ENCODE measurements at regions not wholly inside any gene's neighbourhood (a gene's known extent, or its start where the extent isn't known, plus 50 kb on each side); places are given as distances from the start of the nearest gene placed in this dataset.

DNA sequence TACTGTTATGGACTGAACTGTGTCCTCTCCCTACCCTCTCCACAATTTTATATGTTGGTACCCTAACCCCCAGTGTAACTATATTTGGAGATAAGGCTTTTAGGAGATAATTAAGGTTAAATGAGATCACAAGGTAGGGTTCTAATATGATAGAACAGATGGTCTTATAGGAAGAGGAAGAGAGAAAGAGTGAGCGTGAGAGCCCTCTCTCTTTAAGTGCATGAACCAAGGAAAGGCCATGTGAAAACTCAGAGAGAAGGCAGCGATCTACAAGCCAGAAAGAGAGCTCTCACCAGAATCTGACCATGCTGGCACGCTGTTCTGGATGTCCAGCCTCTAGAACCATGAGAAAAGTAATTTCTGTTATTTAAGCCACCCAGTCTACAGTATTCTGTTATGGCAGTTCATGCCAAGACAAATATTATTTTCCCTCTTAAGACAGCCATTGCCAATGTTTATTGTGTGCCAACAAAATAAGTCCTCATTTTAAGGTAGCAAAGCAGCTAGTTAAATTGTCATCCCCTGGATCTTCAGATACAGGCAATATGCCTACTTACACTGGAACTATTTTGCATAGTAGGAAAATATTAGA lies 336.2 kb downstream of the MID1IP1 start:
- WGBS, result 66% methylated on average over 3 of the region's 3 CpGs
- Histone ChIP-seq H3K9me3 (ENCODE audit: control insufficient read depth, low read length) (no peaks in the 10 kb centered on the region), H3K23ac (ENCODE audit: low read length in 2 of 2) (no peak overlapping the region), H2AFZ (ENCODE audit: low read depth, low read length) (no peak overlapping the region), H3K9ac (ENCODE audit: low read length) (no peak overlapping the region), H2BK15ac (ENCODE audit: low read depth, poor library complexity, severe bottlenecking) (no peak overlapping the region), H3K27me3 (ENCODE audit: control insufficient read depth in 1 of 2, insufficient read depth in 1 of 2, low read length in 2 of 2) (peaks cover 0 to 13% of the 10 kb centered on the region in 2 experiments), H2AK5ac (ENCODE audit: low read length, severe bottlenecking) (no peak overlapping the region), H3K4me1 (ENCODE audit: control insufficient read depth, insufficient read depth, low read depth, low read length) (no peaks in the 10 kb centered on the region), H3K79me1 (replicated peaks; ENCODE audit: low read length, poor library complexity, severe bottlenecking) (no peaks in the 10 kb centered on the region), H3K14ac (ENCODE audit: low read length in 2 of 2) (no peak overlapping the region), H3K27ac (ENCODE audit: low read length, poor library complexity, severe bottlenecking) (no peak overlapping the region), H3K4me2 (ENCODE audit: low read length, poor library complexity, severe bottlenecking) (no peak overlapping the region), H3K4me3 (ENCODE audit: insufficient read depth in 1 of 2, low read depth in 1 of 2, low read length in 2 of 2) (no peak overlapping the region), H2BK12ac (ENCODE audit: low read length in 2 of 2) (no peak overlapping the region), H3K18ac (ENCODE audit: low read depth in 1 of 2, low read length in 2 of 2) (no peak overlapping the region), H2BK120ac (ENCODE audit: low read depth, low read length) (no peak overlapping the region), H4K91ac (ENCODE audit: low read length) (no peak overlapping the region), H2BK5ac (ENCODE audit: low read depth, low read length, poor library complexity, severe bottlenecking) (no peak overlapping the region), H3K36me3 (ENCODE audit: control insufficient read depth in 1 of 2, insufficient read depth in 2 of 2, low read depth in 1 of 2, low read length in 2 of 2) (no peaks in the 10 kb centered on the region), H4K8ac (ENCODE audit: low read length) (no peak overlapping the region), H3K4ac (ENCODE audit: low read depth in 1 of 2, low read length in 2 of 2) (no peak overlapping the region)
- no peak for DNase-seq

DNA sequence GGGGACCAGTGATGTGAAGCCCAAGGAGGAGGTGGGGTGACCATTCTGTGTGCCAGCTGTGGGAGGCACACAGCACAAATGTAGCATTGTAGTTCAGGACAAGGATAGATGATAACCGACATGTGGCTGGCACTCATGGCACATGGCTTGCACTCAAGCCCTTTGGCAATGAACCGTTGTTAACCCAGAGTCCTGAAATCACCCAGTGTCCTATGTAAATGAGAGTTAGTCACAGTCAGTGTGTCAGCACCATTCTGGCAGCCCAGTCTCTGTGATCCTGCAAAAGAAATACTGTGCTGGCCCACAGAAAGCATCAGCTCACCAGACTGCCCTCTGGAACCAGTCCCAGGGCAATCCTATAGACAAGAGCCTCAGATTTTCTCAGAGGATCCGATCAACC lies 339.3 kb downstream of the MID1IP1 start:
- Histone ChIP-seq H3K4ac (ENCODE audit: low read depth in 1 of 2, low read length in 2 of 2) (no peak overlapping the region), H3K14ac (ENCODE audit: low read length in 2 of 2) (no peak overlapping the region), H2BK5ac (ENCODE audit: low read depth, low read length, poor library complexity, severe bottlenecking) (no peak overlapping the region), H3K9me3 (ENCODE audit: control insufficient read depth, low read length) (no peaks in the 10 kb centered on the region), H4K91ac (ENCODE audit: low read length) (no peak overlapping the region), H2BK120ac (ENCODE audit: low read depth, low read length) (no peak overlapping the region), H3K9ac (ENCODE audit: low read length) (no peak overlapping the region), H3K4me3 (ENCODE audit: insufficient read depth in 1 of 2, low read depth in 1 of 2, low read length in 2 of 2) (no peak overlapping the region), H2AK5ac (ENCODE audit: low read length, severe bottlenecking) (no peak overlapping the region), H4K8ac (ENCODE audit: low read length) (no peak overlapping the region), H3K4me2 (ENCODE audit: low read length, poor library complexity, severe bottlenecking) (no peak overlapping the region), H3K27ac (ENCODE audit: low read length, poor library complexity, severe bottlenecking) (no peak overlapping the region), H2AFZ (ENCODE audit: low read depth, low read length) (no peak overlapping the region), H3K23ac (ENCODE audit: low read length in 2 of 2) (no peak overlapping the region), H3K18ac (ENCODE audit: low read depth in 1 of 2, low read length in 2 of 2) (no peak overlapping the region), H3K4me1 (ENCODE audit: control insufficient read depth, insufficient read depth, low read depth, low read length) (no peaks in the 10 kb centered on the region), H2BK15ac (ENCODE audit: low read depth, poor library complexity, severe bottlenecking) (no peak overlapping the region), H3K36me3 (ENCODE audit: control insufficient read depth in 1 of 2, insufficient read depth in 2 of 2, low read depth in 1 of 2, low read length in 2 of 2) (no peaks in the 10 kb centered on the region), H3K79me1 (replicated peaks; ENCODE audit: low read length, poor library complexity, severe bottlenecking) (no peaks in the 10 kb centered on the region), H3K27me3 (ENCODE audit: control insufficient read depth in 1 of 2, insufficient read depth in 1 of 2, low read length in 2 of 2) (peaks cover 0 to 9% of the 10 kb centered on the region in 2 experiments), H2BK12ac (ENCODE audit: low read length in 2 of 2) (no peak overlapping the region)
- 82% methylated on average over 3 of the region's 3 CpGs for WGBS
- DNase-seq, result no peak

- no peaks in the 10 kb centered on the region for H3K36me3 ChIP-seq (ENCODE audit: control insufficient read depth in 1 of 2, insufficient read depth in 2 of 2, low read depth in 1 of 2, low read length in 2 of 2)
- no peak overlapping the region for H3K27ac ChIP-seq (ENCODE audit: low read length, poor library complexity, severe bottlenecking)
- H2BK15ac ChIP-seq (ENCODE audit: low read depth, poor library complexity, severe bottlenecking), result no peak overlapping the region
- no peaks in the 10 kb centered on the region for H3K9me3 ChIP-seq (ENCODE audit: control insufficient read depth, low read length)
- H3K14ac ChIP-seq (ENCODE audit: low read length in 2 of 2), result no peak overlapping the region
- no peak overlapping the region for H3K9ac ChIP-seq (ENCODE audit: low read length)
- H2BK120ac ChIP-seq (ENCODE audit: low read depth, low read length), result no peak overlapping the region
- H3K23ac ChIP-seq (ENCODE audit: low read length in 2 of 2), result no peak overlapping the region
- no peak overlapping the region for H3K4me3 ChIP-seq (ENCODE audit: insufficient read depth in 1 of 2, low read depth in 1 of 2, low read length in 2 of 2)
- no peak overlapping the region for H2AK5ac ChIP-seq (ENCODE audit: low read length, severe bottlenecking)
- no peak overlapping the region for H4K8ac ChIP-seq (ENCODE audit: low read length)
- H2BK12ac ChIP-seq (ENCODE audit: low read length in 2 of 2), result no peak overlapping the region
- H3K18ac ChIP-seq (ENCODE audit: low read depth in 1 of 2, low read length in 2 of 2), result no peak overlapping the region
- H4K91ac ChIP-seq (ENCODE audit: low read length), result no peak overlapping the region
- peaks cover 0 to 22% of the 10 kb centered on the region in 2 experiments for H3K27me3 ChIP-seq (ENCODE audit: control insufficient read depth in 1 of 2, insufficient read depth in 1 of 2, low read length in 2 of 2)
- H2AFZ ChIP-seq (ENCODE audit: low read depth, low read length), result no peak overlapping the region
- no peak overlapping the region for H2BK5ac ChIP-seq (ENCODE audit: low read depth, low read length, poor library complexity, severe bottlenecking)
- H3K4me2 ChIP-seq (ENCODE audit: low read length, poor library complexity, severe bottlenecking), result no peak overlapping the region
- WGBS, result 89% methylated on average over 2 of the region's 3 CpGs
- no peaks in the 10 kb centered on the region for H3K79me1 ChIP-seq (replicated peaks; ENCODE audit: low read length, poor library complexity, severe bottlenecking)
- DNase-seq, result no peak
- H3K4ac ChIP-seq (ENCODE audit: low read depth in 1 of 2, low read length in 2 of 2), result no peak overlapping the region
- H3K4me1 ChIP-seq (ENCODE audit: control insufficient read depth, insufficient read depth, low read depth, low read length), result no peaks in the 10 kb centered on the region
These were observed 343.1 kb downstream of the MID1IP1 start for GRCh38 chrX:39144323-39144722.

- H3K9ac ChIP-seq (ENCODE audit: low read length), result no peak overlapping the region
- no peaks in the 10 kb centered on the region for H3K9me3 ChIP-seq (ENCODE audit: control insufficient read depth, low read length)
- H2AFZ ChIP-seq (ENCODE audit: low read depth, low read length), result no peak overlapping the region
- no peak overlapping the region for H3K4me3 ChIP-seq (ENCODE audit: insufficient read depth in 1 of 2, low read depth in 1 of 2, low read length in 2 of 2)
- no peak for DNase-seq
- no peaks in the 10 kb centered on the region for H3K79me1 ChIP-seq (replicated peaks; ENCODE audit: low read length, poor library complexity, severe bottlenecking)
- no peak overlapping the region for H3K27ac ChIP-seq (ENCODE audit: low read length, poor library complexity, severe bottlenecking)
- no peak overlapping the region for H3K18ac ChIP-seq (ENCODE audit: low read depth in 1 of 2, low read length in 2 of 2)
- H4K91ac ChIP-seq (ENCODE audit: low read length), result no peak overlapping the region
- no peak overlapping the region for H2BK120ac ChIP-seq (ENCODE audit: low read depth, low read length)
- no peak overlapping the region for H4K8ac ChIP-seq (ENCODE audit: low read length)
- H2BK12ac ChIP-seq (ENCODE audit: low read length in 2 of 2), result no peak overlapping the region
- H3K27me3 ChIP-seq (ENCODE audit: control insufficient read depth in 1 of 2, insufficient read depth in 1 of 2, low read length in 2 of 2), result peaks cover 0 to 22% of the 10 kb centered on the region in 2 experiments
- no peak overlapping the region for H3K4me2 ChIP-seq (ENCODE audit: low read length, poor library complexity, severe bottlenecking)
- no peak overlapping the region for H2BK5ac ChIP-seq (ENCODE audit: low read depth, low read length, poor library complexity, severe bottlenecking)
- no peak overlapping the region for H2AK5ac ChIP-seq (ENCODE audit: low read length, severe bottlenecking)
- no peak overlapping the region for H3K14ac ChIP-seq (ENCODE audit: low read length in 2 of 2)
- H3K23ac ChIP-seq (ENCODE audit: low read length in 2 of 2), result no peak overlapping the region
- H3K4ac ChIP-seq (ENCODE audit: low read depth in 1 of 2, low read length in 2 of 2), result no peak overlapping the region
- 61% methylated on average over 5 of the region's 7 CpGs for WGBS
- H2BK15ac ChIP-seq (ENCODE audit: low read depth, poor library complexity, severe bottlenecking), result no peak overlapping the region
- no peaks in the 10 kb centered on the region for H3K36me3 ChIP-seq (ENCODE audit: control insufficient read depth in 1 of 2, insufficient read depth in 2 of 2, low read depth in 1 of 2, low read length in 2 of 2)
- no peaks in the 10 kb centered on the region for H3K4me1 ChIP-seq (ENCODE audit: control insufficient read depth, insufficient read depth, low read depth, low read length)
These were observed 343.7 kb downstream of the MID1IP1 start for GRCh38 chrX:39144956-39145355.
